OCI-LY1 (cell line): ENCODE measurements at regions not wholly inside any gene's neighbourhood (a gene's known extent, or its start where the extent isn't known, plus 50 kb on each side); places are given as distances from the start of the nearest gene placed in this dataset.
"Not testable (repeated sequence)": the region's sequence is repeated elsewhere in the genome, so short reads cannot be mapped to it uniquely, and the experiment has no call there.

Experiments
- H2AFZ ChIP-seq: fragments of 200-600 bp; sonication (generic), shearing (Covaris generic); 2 replicates; pipeline ENCODE4 v1.6.0; 2014; ENCODE audit warnings: antibody characterized with exemption, mild to moderate bottlenecking, low read length
- H3F3A ChIP-seq: fragments of 200-600 bp; sonication (generic), shearing (Covaris generic); 2 replicates; pipeline ENCODE4 v1.6.0; 2014; ENCODE audit warnings: mild to moderate bottlenecking, antibody characterized with exemption, low read length, moderate library complexity; ENCODE audit not compliant: insufficient read depth
- H3K27ac ChIP-seq: fragments of 200-600 bp; sonication (generic); 2 replicates; pipeline ENCODE4 v1.5.1; 2014; ENCODE audit warnings: low read length, mixed run types, mild to moderate bottlenecking, low read depth; ENCODE audit not compliant: poor library complexity, severe bottlenecking
- H3K27me3 ChIP-seq: fragments of 200-600 bp; sonication (generic); 2 replicates; pipeline ENCODE4 v1.6.0; 2014; ENCODE audit warnings: antibody characterized with exemption, mild to moderate bottlenecking, low read length, moderate library complexity; ENCODE audit not compliant: insufficient read depth
- H3K36me3 ChIP-seq: fragments of 200-600 bp; sonication (generic); 2 replicates; pipeline ENCODE4 v1.6.1; 2014; ENCODE audit warnings: mild to moderate bottlenecking, antibody characterized with exemption, low read length, moderate library complexity, mixed read lengths; ENCODE audit not compliant: insufficient read depth
- H3K4me1 ChIP-seq: fragments of 200-600 bp; sonication (generic); 2 replicates; pipeline ENCODE4 v1.5.1; 2014; ENCODE audit warnings: mild to moderate bottlenecking, low read length, moderate library complexity; ENCODE audit not compliant: insufficient read depth, severe bottlenecking
- H3K4me2 ChIP-seq: fragments of 200-600 bp; sonication (generic), shearing (Covaris generic); 2 replicates; pipeline ENCODE4 v1.6.1; 2014; ENCODE audit warnings: low read length
- H3K4me3 ChIP-seq: fragments of 200-600 bp; sonication (generic); 2 replicates; pipeline ENCODE4 v1.5.1; 2014; ENCODE audit warnings: low read length, low read depth, mild to moderate bottlenecking, mixed read lengths; ENCODE audit not compliant: poor library complexity, severe bottlenecking
- H3K79me2 ChIP-seq: fragments of 200-600 bp; shearing (Covaris generic); 2 replicates; pipeline ENCODE4 v1.6.1; 2016; ENCODE audit warnings: mixed run types, low read length, mixed read lengths; ENCODE audit not compliant: insufficient read depth
- H3K9ac ChIP-seq: fragments of 200-600 bp; sonication (generic), shearing (Covaris generic); 2 replicates; pipeline ENCODE4 v1.6.1; 2014; ENCODE audit warnings: mild to moderate bottlenecking, low read length, mixed read lengths
- H3K9me2 ChIP-seq: fragments of 200-600 bp; sonication (generic), shearing (Covaris generic); 2 replicates; pipeline ENCODE4 v1.6.1; 2014; ENCODE audit warnings: low read depth, mild to moderate bottlenecking, low read length, mixed read lengths
- H3K9me3 ChIP-seq: fragments of 200-600 bp; shearing (Covaris generic); 2 replicates; pipeline ENCODE4 v1.6.1; 2014; ENCODE audit warnings: low read length, mixed read lengths
- H4K20me1 ChIP-seq: fragments of 200-600 bp; sonication (generic), shearing (Covaris generic); 2 replicates; pipeline ENCODE4 v1.6.0; 2016; ENCODE audit warnings: mild to moderate bottlenecking, low read length; ENCODE audit not compliant: insufficient read depth
- EZH2 ChIP-seq: fragments of 200-600 bp; sonication (generic), shearing (Covaris generic); IDR thresholded peaks from 2 replicates; pipeline ENCODE4 v1.8.0; 2017; ENCODE audit warnings: borderline replicate concordance, mixed run types, mild to moderate bottlenecking, antibody characterized with exemption, low read length, moderate library complexity, mixed read lengths
- TF ChIP-seq, protein P1 (sequence below): fragments of 200-600 bp; sonication (generic), shearing (Covaris generic); IDR thresholded peaks from 2 replicates; pipeline ENCODE4 v1.5.1; 2017; ENCODE audit warnings: mild to moderate bottlenecking, antibody characterized with exemption, low read length, moderate library complexity, mixed read lengths

DNA sequence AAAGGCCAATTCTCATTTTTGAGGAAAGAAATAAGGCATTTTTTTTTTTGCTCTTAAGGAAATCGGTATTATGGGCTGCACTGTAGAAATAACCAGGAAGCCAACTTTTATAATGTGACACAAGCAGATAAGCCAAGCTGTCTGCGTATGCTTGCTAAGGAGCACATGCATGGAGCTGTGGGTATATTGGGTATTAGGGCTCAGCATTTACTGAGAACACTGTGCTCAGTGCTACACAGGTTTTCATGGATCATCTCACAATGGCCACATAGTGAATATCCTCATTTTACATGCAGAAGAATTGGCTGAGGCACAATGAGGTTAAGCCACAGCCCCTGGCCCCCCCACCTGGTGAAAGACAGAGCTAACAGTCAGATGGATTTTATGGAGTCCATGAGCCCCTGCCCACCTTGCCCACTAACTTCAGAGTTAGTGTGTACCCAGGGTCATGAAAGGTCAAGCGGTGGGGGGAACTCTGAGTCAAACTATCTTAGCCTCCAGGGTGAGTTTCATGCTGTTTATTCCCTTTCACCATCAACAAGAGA lies 204.8 kb downstream of the SPATA31A6 start:
- H2AFZ ChIP-seq: no peak overlapping the region
- H3K27ac ChIP-seq: no peak overlapping the region
- H3K4me3 ChIP-seq: no peak overlapping the region
- no peaks in the 10 kb centered on the region for H3K9me3 ChIP-seq
- H3K27me3 ChIP-seq: no peaks in the 10 kb centered on the region
- H3K9ac ChIP-seq: no peak overlapping the region
- no peak overlapping the region for H3K4me2 ChIP-seq
- H3K9me2 ChIP-seq: no peaks in the 10 kb centered on the region
- H3K4me1 ChIP-seq: no peaks in the 10 kb centered on the region
- H3K79me2 ChIP-seq: no peaks in the 10 kb centered on the region
- H3F3A ChIP-seq: no peaks in the 10 kb centered on the region
- TF ChIP-seq EZH2: no peak
- TF ChIP-seq, protein P1, sequence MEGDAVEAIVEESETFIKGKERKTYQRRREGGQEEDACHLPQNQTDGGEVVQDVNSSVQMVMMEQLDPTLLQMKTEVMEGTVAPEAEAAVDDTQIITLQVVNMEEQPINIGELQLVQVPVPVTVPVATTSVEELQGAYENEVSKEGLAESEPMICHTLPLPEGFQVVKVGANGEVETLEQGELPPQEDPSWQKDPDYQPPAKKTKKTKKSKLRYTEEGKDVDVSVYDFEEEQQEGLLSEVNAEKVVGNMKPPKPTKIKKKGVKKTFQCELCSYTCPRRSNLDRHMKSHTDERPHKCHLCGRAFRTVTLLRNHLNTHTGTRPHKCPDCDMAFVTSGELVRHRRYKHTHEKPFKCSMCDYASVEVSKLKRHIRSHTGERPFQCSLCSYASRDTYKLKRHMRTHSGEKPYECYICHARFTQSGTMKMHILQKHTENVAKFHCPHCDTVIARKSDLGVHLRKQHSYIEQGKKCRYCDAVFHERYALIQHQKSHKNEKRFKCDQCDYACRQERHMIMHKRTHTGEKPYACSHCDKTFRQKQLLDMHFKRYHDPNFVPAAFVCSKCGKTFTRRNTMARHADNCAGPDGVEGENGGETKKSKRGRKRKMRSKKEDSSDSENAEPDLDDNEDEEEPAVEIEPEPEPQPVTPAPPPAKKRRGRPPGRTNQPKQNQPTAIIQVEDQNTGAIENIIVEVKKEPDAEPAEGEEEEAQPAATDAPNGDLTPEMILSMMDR: no peak
- H3K36me3 ChIP-seq: no peaks in the 10 kb centered on the region
- H4K20me1 ChIP-seq: no peaks in the 10 kb centered on the region

DNA sequence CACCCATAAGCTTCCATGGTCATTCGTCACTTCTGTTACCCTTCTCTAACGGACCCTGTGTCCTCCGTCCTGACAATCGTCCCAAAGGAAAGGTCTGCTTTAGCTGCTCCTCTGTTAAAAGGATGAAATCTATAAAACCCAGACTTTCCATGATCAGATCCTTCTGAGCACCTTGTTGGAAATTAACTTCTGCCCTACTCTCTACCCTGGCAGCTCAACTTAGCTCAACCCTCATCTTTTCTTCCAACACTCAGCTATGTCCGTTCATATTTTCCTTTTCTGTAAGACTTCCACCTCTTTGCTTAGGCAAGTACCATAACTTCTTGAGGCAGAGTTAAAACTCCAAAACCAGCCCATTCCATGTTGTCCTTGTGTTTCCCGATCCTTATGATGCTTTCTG lies 205.4 kb downstream of the SPATA31A6 start:
- Histone ChIP-seq H3K9ac (no peak overlapping the region), H3K27ac (no peak overlapping the region), H3K4me3 (no peak overlapping the region), H2AFZ (no peak overlapping the region), H3K79me2 (no peaks in the 10 kb centered on the region), H3K9me3 (no peaks in the 10 kb centered on the region), H3K4me2 (no peak overlapping the region), H3K36me3 (no peaks in the 10 kb centered on the region), H4K20me1 (no peaks in the 10 kb centered on the region), H3K9me2 (no peaks in the 10 kb centered on the region), H3K27me3 (no peaks in the 10 kb centered on the region), H3K4me1 (no peaks in the 10 kb centered on the region), H3F3A (no peaks in the 10 kb centered on the region)
- no peak for TF ChIP-seq EZH2
- TF ChIP-seq, protein P1: no peak

DNA sequence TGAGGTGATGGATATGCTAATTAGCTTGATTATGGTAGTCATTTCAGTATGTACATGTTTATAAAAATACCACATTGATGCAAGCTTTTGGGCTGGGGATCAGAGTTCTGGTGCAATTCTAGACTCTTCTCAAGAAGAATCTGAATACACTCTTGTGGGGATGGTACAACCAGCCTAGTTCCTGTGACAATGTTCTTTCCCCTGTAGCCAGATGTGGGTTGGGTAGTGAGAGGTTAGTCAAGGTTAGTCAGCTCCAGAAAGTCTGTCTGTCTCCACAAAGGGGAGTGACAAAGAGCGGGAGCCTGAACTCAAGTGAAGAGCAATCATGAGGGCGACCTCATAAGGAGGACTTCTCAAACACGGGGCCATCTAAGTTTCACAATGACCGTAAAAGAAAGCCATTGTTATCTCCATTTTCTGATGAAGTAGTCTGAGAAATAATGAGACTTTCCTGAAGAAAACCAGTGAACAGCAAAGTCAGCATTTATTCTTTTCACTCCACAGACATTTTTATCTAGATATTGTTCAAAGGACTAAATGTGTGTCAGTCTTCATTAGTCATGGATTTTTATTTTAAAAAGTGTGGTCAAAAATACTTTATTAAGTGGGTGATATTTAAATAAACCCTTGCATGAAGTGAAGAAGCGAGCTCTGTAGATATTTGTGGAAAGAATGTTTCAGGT lies 209.5 kb downstream of the SPATA31A6 start:
- not testable (repeated sequence) for H3K27me3 ChIP-seq

DNA sequence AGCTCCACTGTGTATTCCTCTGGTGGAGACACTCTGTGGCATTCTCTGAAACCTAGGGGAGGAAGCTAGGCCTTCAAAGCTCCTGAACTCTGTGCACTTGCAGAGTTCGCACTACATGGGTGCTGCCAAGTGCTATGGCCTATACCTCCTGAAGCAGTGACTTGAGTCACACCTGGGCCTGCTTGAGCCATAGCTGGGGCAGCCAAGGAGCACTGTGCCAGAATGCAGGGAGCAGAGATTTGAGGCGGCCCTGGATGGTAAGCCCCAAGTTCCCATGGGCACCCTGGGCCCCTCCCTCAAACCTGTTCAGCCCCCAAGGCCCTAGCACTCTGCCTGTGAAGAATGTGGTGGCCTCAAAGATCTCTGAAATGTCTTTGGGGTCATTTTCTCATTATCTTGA lies 212.9 kb downstream of the SPATA31A6 start:
- H3K4me2 ChIP-seq: no peak overlapping the region
- no peaks in the 10 kb centered on the region for H3K9me2 ChIP-seq
- no peak overlapping the region for H3K4me3 ChIP-seq
- no peaks in the 10 kb centered on the region for H3K4me1 ChIP-seq
- H2AFZ ChIP-seq: no peak overlapping the region
- no peak overlapping the region for H3K9ac ChIP-seq
- no peaks in the 10 kb centered on the region for H4K20me1 ChIP-seq
- H3K27ac ChIP-seq: no peak overlapping the region
- H3K79me2 ChIP-seq: no peaks in the 10 kb centered on the region
- TF ChIP-seq, protein P1: no peak
- no peak for TF ChIP-seq EZH2
- H3K27me3 ChIP-seq: no peaks in the 10 kb centered on the region
- no peaks in the 10 kb centered on the region for H3K9me3 ChIP-seq
- H3K36me3 ChIP-seq: no peaks in the 10 kb centered on the region
- H3F3A ChIP-seq: no peaks in the 10 kb centered on the region

More for the DNA sequence above, 209.5 kb downstream of the SPATA31A6 start:
- not testable (repeated sequence) for H3F3A ChIP-seq, H3K9me3 ChIP-seq, H3K9ac ChIP-seq, H3K4me1 ChIP-seq, H3K36me3 ChIP-seq, H4K20me1 ChIP-seq, H2AFZ ChIP-seq, H3K4me3 ChIP-seq, H3K4me2 ChIP-seq, H3K79me2 ChIP-seq, H3K9me2 ChIP-seq, H3K27ac ChIP-seq

DNA sequence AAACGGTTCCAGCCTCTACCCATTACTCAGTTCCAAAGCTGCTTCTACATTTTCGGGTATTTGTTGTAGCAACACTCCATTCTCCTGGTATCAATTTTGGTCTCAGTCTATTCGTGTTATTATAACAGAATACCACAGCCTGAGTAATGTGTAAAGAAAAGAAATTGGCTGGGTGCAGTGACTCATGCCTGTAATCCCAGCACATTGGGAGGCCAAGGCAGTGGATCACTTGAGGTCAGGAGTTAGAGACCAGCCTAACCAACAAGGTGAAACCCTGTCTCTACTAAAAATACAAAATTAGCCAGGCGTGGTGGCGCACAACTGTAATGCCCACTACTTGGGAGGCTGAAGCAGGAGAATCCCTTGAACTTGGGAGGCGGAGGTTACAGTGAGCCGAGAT lies 213.9 kb downstream of the SPATA31A6 start:
- not testable (repeated sequence) for H3K27ac ChIP-seq, H3K4me1 ChIP-seq, H3K4me3 ChIP-seq, H3K27me3 ChIP-seq, H4K20me1 ChIP-seq, H3K9me3 ChIP-seq, H2AFZ ChIP-seq, H3K36me3 ChIP-seq, H3K9ac ChIP-seq, H3K9me2 ChIP-seq, H3K79me2 ChIP-seq, H3K4me2 ChIP-seq, H3F3A ChIP-seq
